Heart left ventricle (tissue), 16 donors: ENCODE measurements at regions not wholly inside any gene's neighbourhood (a gene's known extent, or its start where the extent isn't known, plus 50 kb on each side); places are given as distances from the start of the nearest gene placed in this dataset.

Experiments
- ATAC-seq, 4 donors: fragments of 200-7000 bp; cut with Tn5 transposase; one replicate each; pipeline ENCODE4 v1.9.1; 2020 to 2022; ENCODE audit warnings: moderate library complexity in 4 of 4, mild to moderate bottlenecking in 3 of 4, moderate number of reproducible peaks in 1 of 4
- DNase-seq, 5 donors: peaks; one replicate each; pipeline ENCODE4 v3.0.0-alpha.2; 2020
- H3K27ac ChIP-seq, 12 donors: fragments of 200-600 bp; sonication (generic) in 4 of 12; one replicate each; pipeline versions ENCODE4 v1.5.0 to v1.8.0; 2016 to 2022; ENCODE audit warnings: mild to moderate bottlenecking in 2 of 12
- H3K27me3 ChIP-seq, 9 donors: fragments of 200-600 bp; sonication (generic) in 2 of 9; one replicate each; pipeline versions ENCODE4 v1.5.1 to v1.8.0; 2016 to 2022; ENCODE audit warnings: mild to moderate bottlenecking in 3 of 9
- H3K36me3 ChIP-seq, 9 donors: fragments of 200-600 bp; sonication (generic) in 2 of 9; one replicate each; pipeline versions ENCODE4 v1.5.0 to v1.8.0; 2018 to 2022; ENCODE audit warnings: mild to moderate bottlenecking in 2 of 9
- H3K4me1 ChIP-seq, 12 donors: fragments of 200-600 bp; sonication (generic) in 4 of 12; one replicate each; pipeline versions ENCODE4 v1.5.0 to v1.8.0; 2016 to 2022; ENCODE audit warnings: mild to moderate bottlenecking in 3 of 12
- H3K4me3 ChIP-seq, 12 donors: fragments of 200-600 bp; sonication (generic) in 4 of 12; one replicate each; pipeline versions ENCODE4 v1.5.0 to v1.8.0; 2017 to 2022; ENCODE audit warnings: mild to moderate bottlenecking in 9 of 12, moderate library complexity in 4 of 12
- H3K9me3 ChIP-seq, 12 donors: fragments of 200-600 bp; sonication (generic) in 4 of 12; one replicate each; pipeline versions ENCODE4 v1.5.0 to v1.8.0; 2016 to 2022; ENCODE audit warnings: mild to moderate bottlenecking in 1 of 12
- POLR2A ChIP-seq, 2 donors: fragments of 450-650 bp; IDR thresholded peaks; one replicate each; pipeline ENCODE4 v1.6.1; 2017; ENCODE audit warnings: antibody characterized with exemption in 2 of 2, mild to moderate bottlenecking in 2 of 2, moderate library complexity in 2 of 2
- WGBS, 4 donors: extraction: QIAGEN DNeasy Blood & Tissue Kit in 2 of 4; methylation state at CpG; one replicate each; pipeline versions ENCODE4 v1.1.5 to v1.1.7; 2013 to 2018; 5-methylcytosine and 5-hydroxymethylcytosine counted together
- intact Hi-C, 10 donors: fragments of 100-400 bp; cut with DNase I; formaldehyde crosslinking; loops; one replicate each; pipeline versions ENCODE4 v1.11.1 to v1.14.2; 2022
- TF ChIP-seq, protein P1 (sequence below), 12 donors: fragments of 200-600 bp; sonication (generic) in 4 of 12; IDR thresholded peaks; one replicate each; pipeline versions ENCODE4 v1.5.0 to v1.8.0; 2018 to 2022; ENCODE audit warnings: antibody characterized with exemption in 12 of 12, mild to moderate bottlenecking in 5 of 12
- donor health status: ischemic (EF 13 %, LVEDD 7.1; RV severe dilation, severe dysfunction).
- donor health status: healthy with polysubstance abuse.
- donor health status: DM: no; HTN: yes; CAD: no.
- donor health status: DM: no; HTN: no; CAD: no.
- donor health status: ischemic (EF 25% LVEDD 6.9; RV normal size, moderate dysfunction).
- donor health status: ischemic (EF 25% LVEDD 5.7; RV mildly dilated, moderate dysfunction).
- donor health status: healthy.
- donor health status: DM: yes; HTN: yes; CAD: no.
- donor health status: ischemic (EF 35%, LVEDD 5.7; RV mildly dilated, moderate dysfunction).
- donor health status: nonischemic (EF 11% LVEDD 7.7; RV severe dilation, severe dysfunction).
- donor health status: DM: yes; HTN: yes; CAD: no.
- donor health status: PGD.
- donor health status: ischemic (EF 29% LVEDD 5.4; RV normal size, mild dysfunction).
- donor health status: nonischemic (EF 23%, LVEDD 6.1; RV moderate dilation, normal function).

DNA sequence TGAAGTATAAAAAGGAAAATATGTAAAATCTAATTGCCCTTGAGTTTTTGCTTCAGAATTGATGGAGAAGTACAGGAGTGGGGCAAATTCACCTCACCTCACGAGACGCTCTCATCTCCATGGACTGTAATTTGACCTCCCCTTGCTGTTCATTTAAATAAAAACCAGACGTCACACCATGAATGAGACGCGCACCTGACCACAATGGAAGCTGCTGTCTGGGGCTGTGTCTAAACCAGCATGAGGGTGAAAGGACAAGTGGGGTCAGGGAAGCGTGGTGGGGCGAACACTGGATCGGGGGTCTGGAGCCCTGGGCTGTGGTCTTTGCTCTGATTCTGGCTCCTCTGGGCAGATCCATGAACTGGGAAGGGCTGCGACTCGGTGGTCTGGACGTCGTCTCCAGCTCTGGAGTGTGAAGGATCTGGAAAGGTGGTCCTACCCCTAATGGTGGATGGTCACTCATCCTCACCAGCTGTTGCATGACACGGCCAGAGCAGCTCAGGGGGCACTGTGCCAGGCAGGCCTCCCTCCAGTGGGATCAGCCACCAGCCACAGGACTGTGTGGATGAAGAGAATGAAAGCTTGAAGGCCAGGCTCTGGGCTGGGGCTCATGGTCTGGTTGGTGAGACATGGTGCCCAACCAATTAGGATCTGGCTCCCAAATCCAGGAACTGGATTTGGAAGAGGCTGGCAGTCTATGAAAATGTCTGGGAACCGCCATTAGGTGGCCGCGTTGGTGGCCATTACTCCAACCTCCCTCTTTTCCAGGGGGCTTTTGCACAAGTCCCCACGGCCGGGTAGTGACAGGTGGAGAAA, 728.6 kb downstream of the PTPRU start:
- ATAC-seq (no peak), DNase-seq (no peak)
- Histone ChIP-seq H3K9me3 (no peaks in the 10 kb centered on the region), H3K27ac (no peak overlapping the region), H3K36me3 (no peaks in the 10 kb centered on the region), H3K4me3 (no peak overlapping the region), H3K27me3 (peaks cover 0 to 30% (median 6%) of the 10 kb centered on the region in 9 donors), H3K4me1 (peaks cover 0 to 5% (median 0%) of the 10 kb centered on the region in 12 donors)
- no peak for TF ChIP-seq POLR2A (IDR thresholded peaks at IDR 0.05)
- TF ChIP-seq, protein P1, sequence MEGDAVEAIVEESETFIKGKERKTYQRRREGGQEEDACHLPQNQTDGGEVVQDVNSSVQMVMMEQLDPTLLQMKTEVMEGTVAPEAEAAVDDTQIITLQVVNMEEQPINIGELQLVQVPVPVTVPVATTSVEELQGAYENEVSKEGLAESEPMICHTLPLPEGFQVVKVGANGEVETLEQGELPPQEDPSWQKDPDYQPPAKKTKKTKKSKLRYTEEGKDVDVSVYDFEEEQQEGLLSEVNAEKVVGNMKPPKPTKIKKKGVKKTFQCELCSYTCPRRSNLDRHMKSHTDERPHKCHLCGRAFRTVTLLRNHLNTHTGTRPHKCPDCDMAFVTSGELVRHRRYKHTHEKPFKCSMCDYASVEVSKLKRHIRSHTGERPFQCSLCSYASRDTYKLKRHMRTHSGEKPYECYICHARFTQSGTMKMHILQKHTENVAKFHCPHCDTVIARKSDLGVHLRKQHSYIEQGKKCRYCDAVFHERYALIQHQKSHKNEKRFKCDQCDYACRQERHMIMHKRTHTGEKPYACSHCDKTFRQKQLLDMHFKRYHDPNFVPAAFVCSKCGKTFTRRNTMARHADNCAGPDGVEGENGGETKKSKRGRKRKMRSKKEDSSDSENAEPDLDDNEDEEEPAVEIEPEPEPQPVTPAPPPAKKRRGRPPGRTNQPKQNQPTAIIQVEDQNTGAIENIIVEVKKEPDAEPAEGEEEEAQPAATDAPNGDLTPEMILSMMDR (IDR thresholded peaks at IDR 0.05): no peak
- 80 to 84% (median 82%) methylated on average over 17 to 18 of the region's 18 CpGs for WGBS, 4 donors
- intact Hi-C loops: no loop called here

DNA sequence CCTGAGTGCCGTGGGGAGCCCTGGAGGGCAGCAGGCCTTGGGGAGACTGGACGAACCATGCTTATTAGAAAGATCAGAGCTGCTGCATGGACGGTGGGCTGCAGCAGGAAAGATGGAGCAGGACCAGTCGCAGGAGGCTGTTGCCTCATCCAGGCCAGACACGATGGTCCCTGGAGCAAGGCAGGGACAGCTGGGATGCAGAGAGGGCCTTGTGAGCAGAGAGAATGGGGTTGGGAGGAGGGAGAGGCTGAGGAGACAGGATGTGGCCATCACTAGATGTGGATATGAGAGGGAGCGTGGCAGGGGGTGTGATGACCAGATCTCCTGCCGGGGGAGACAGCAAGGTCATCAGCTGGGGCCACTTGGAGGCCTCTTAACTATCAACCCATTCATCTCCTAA, 727.6 kb downstream of the PTPRU start:
- ATAC-seq (no peak), DNase-seq (peak in 1 of 5 donors; percentile 5)
- H3K4me3 ChIP-seq: no peak overlapping the region
- H3K27me3 ChIP-seq: peaks cover 0 to 21% (median 5%) of the 10 kb centered on the region in 9 donors
- no peak overlapping the region for H3K27ac ChIP-seq
- H3K4me1 ChIP-seq: peaks cover 0 to 5% (median 0%) of the 10 kb centered on the region in 12 donors
- intact Hi-C loops: no loop called here
- H3K36me3 ChIP-seq: no peaks in the 10 kb centered on the region
- TF ChIP-seq, protein P1 (IDR thresholded peaks at IDR 0.05): no peak
- no peak for TF ChIP-seq POLR2A (IDR thresholded peaks at IDR 0.05)
- 74 to 83% (median 78%) methylated on average over 7 of the region's 7 CpGs for WGBS, 4 donors
- no peaks in the 10 kb centered on the region for H3K9me3 ChIP-seq

DNA sequence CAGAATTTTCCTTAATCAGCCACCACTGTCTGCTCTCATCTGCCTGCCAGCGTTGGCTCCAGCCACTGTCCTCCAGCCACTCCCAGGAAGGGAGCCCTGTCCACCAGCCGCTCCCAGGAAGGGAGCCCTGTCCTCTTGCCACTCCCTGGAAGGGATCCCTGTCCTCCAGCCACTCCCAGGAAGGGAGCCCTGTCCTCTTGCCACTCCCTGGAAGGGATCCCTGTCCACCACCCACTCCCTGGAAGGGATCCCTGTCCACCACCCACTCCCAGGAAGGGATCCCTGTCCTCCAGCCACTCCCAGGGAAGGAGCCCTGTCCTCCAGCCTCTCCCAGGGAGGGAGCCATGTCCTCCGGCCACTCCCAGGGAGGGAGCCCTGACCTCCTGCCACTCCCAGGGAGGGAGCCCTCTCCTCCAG, 726.5 kb downstream of the PTPRU start:
- WGBS, 4 donors: 23 to 51% (median 35%) methylated on average over 3 of the region's 3 CpGs
- Histone ChIP-seq H3K27me3 (peaks cover 0 to 21% (median 5%) of the 10 kb centered on the region in 9 donors), H3K27ac (no peak overlapping the region), H3K36me3 (no peaks in the 10 kb centered on the region), H3K4me3 (no peak overlapping the region), H3K4me1 (peaks cover 0 to 5% (median 0%) of the 10 kb centered on the region in 12 donors), H3K9me3 (no peaks in the 10 kb centered on the region)
- ATAC-seq (no peak), DNase-seq (no peak)
- intact Hi-C loops: no loop called here
- TF ChIP-seq, protein P1 (IDR thresholded peaks at IDR 0.05): no peak
- TF ChIP-seq POLR2A (IDR thresholded peaks at IDR 0.05): no peak

DNA sequence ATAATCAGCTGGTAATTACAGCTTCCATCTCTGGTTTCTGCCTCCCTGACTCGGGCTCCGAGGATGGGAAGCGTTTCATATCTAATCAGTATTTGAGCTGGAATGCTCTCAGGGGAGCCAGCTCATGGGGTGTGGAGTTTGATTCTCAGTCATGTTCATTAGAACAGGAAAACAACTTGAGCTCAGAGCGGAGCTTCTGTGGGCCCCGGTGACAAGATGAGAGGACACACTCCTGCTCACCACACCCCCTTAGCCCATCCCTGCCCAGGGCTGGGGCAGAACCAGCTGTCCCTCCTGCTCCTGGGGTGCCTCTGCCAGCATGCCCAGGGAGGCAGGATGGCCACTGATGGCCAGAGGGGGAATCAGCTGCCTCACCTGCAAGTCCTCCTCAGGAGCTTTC, 726.0 kb downstream of the PTPRU start:
- Histone ChIP-seq H3K36me3 (no peaks in the 10 kb centered on the region), H3K27me3 (peaks cover 0 to 21% (median 5%) of the 10 kb centered on the region in 9 donors), H3K9me3 (no peaks in the 10 kb centered on the region), H3K4me3 (no peak overlapping the region), H3K27ac (no peak overlapping the region), H3K4me1 (peaks cover 0 to 5% (median 0%) of the 10 kb centered on the region in 12 donors)
- DNase-seq: no peak
- 5 to 15% (median 8%) methylated on average over 5 of the region's 5 CpGs for WGBS, 4 donors
- ATAC-seq: no peak
- intact Hi-C loops: no loop called here
- TF ChIP-seq, protein P1 (IDR thresholded peaks at IDR 0.05): no peak
- no peak for TF ChIP-seq POLR2A (IDR thresholded peaks at IDR 0.05)
